Central memory CD4-positive, alpha-beta T cell (primary cell): ENCODE measurements at regions not wholly inside any gene's neighbourhood (a gene's known extent, or its start where the extent isn't known, plus 50 kb on each side); places are given as distances from the start of the nearest gene placed in this dataset.

Experiments
- DNase-seq: peaks from one replicate; pipeline ENCODE4 v3.0.0; 2022

DNA sequence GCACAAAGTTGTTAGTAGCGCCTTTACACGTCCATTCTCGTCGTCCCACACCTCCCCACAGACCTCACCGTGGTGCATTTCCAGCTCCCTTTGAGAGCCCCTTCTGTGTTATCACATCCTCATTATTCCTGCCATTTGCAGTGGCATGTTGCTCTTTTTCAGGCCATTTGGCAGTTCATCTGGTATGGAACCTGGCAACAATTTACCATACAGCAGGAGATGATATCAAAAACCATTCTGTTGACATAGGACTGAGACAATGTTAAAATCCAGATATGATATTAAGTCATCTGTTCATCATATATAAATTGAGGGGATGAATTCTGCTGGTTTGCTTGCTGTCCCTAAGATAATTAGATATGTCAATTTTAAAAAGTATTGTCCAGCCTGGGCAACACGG, 83.0 kb downstream of the TMEM174 start:
- DNase-seq, result no peak

DNA sequence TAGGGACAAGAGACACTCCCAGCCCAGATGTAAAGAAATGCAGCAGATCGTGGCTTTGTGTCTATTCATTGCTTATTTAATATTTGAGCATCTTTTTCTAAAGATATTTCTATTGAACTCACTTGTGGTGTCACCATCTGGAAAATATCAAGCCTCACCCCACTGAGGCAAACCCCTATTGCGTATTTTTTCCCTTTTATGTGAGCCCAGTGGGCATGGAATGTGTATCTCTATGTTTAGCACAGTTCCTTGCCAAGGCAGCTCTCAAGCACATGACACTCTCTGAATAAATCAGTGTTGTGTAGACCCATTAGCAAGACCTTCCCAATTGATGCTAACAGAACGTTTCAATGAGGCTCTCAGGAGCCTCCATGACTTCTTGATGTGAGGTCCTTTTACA, 81.6 kb downstream of the TMEM174 start:
- no peak for DNase-seq

DNA sequence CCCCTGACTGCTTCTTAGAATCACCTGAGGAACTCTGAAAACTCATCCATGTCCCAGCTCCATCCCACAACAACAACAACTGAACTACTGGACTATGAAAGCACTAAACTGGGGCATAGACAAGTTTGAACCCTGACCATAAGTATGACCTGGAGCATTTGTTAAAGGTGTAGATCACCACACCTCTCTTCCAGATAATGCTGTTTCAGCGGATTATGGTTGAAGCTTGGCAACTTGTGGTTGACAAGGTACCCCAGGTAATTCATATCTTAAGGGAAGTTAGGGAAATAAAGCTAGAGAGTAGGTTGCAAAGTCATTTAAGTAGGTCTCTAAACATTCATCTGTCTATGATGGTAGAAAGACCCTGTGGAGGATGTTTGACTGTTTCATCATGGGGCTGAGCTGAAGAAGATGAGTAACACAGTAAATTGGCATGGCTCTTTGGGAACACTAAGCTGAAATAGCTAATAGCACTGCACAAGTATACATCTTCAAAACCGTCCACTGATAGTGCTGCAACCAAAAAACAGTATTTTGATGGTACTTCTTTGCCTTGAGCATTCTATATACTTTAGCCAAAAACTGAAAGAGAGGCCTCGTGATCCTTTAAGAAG, 80.2 kb downstream of the TMEM174 start:
- DNase-seq, result no peak

DNA sequence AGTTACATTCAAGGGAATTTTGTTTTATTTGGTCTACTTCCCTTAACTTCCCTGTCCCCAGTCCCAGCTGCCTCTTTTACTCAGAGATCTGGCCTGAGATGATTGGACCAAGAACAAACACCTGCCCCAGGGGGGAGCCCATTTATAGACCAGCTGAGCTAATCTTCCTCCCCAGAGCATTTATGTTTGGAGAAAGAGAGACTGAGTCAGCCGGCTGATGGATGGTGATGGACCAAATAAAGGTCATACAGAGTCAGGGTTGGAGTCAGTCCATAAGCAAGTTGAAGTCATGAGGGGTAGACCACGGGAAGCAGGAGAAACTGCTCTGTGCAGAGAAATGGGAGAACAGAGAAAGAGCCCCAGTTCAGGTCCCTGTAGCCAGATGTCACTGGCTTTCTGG, 77.7 kb downstream of the TMEM174 start:
- no peak for DNase-seq

DNA sequence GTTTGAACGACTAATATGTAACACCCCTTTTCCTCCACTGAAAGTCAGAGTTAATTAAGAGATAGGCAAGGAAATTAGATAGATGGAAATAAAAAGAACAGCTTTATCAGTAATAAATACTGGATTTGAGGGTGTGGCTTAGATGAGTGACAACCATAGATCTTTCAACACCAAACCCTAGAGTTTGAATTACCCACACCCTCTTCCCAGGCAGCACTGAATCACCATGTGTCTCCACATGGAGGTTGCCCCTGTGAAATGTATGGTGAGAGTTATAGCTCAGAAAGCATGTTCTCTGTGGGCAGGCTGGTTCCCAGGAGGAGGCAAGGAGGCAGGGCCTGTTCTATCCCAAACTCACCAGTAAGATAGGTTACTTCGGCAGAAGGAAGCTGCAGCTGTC, 69.7 kb downstream of the TMEM174 start:
- DNase-seq, result no peak

DNA sequence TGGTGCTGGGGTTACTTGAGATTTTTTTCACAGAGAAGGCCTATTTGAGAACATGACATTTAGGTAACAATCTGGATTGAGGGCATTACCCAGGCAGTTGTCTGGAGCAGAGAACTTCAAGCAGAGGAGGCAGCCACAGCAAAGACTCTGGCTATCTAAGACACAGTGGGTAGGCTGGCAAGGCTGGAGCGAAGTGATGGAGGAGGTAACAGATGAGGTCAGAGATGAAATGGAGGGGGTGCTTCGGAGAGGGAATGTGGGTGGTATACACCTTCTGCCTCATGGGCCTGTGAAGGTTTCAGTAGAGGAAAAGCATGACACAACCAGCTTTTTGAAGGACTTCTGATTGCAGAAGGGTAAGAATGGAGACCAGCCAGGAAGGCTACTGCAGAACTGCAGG, 65.9 kb downstream of the TMEM174 start:
- DNase-seq, result no peak

DNA sequence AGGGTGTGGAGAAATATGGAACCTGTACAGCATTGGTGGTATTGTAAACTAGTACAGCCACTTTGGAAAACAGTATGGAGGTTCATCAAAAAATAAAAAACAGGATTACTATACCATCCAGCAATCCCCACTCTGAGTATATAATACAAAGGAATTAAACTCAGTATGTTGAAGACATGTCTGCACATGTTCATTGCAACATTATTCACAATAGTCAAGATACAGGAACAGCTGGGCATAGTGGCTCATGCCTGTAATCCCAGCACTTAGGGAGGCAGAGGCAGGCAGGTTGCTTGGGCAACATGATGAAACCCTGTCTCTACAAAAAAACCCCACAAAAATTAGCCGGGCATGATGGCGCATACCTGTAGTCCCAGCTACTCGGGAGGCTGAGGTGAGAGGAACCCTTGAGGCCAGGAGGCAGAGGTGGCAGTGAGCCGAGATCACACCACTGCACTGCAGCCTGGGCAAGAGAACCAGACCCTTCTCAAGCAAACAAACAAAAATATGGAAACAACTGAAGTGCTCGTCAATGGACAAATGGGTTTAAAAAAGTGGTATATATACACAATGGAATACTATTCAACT, 63.6 kb downstream of the TMEM174 start:
- no peak for DNase-seq

DNA sequence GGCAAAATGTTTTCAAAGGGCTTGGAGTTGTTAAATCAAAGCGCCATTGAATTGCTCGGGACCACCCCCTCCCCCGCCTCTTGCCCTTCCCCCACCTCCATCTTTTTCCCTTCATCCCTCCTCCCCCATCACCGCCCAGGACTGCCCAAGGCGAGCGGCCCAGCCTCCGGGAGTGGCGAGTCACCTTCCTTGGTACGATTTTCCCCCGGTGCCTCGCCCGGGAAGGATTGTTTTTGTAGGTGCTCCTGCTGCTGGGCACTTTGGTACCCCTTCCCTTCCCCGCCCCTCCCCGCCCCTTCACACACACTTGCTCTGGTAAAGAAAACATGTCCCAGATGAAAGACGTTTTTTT, 61.2 kb downstream of the TMEM174 start:
- no peak for DNase-seq

DNA sequence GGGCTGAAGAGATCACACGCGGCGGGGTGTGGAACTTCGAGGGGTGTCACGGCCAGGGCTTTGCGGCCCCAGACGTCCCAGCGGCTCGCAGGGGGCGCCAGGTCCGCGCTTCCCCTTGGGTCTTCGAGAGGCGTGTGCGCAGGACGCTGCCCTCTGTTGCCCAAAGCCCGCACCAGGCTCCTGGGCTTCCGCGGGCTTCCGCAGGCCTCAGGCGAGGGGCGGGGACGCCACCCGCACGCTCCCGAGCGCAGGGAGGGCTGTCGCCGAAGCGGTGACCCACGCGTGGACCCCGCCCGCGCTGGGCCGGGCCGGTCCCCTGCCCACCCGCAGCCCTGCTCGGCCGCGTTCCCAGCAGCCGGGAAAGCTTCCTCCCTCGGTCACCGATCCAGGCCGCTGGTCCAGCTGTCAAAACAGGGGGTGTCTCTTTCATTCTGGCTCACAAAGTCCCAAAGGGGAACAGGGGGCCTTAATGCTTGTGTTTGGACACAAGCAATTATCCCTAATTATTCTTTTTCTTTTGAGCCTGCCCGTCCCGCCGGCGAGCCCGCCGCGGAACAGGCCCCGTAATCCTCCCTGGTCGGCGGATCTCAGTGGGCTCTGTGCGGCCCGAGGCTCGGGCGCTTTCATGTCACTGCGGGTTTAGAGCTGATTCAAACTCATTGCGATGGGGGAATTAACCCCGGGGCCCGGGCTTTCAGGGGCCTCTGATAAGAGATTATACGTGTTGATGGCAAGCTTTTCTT, 60.6 kb downstream of the TMEM174 start:
- DNase-seq, result no peak

DNA sequence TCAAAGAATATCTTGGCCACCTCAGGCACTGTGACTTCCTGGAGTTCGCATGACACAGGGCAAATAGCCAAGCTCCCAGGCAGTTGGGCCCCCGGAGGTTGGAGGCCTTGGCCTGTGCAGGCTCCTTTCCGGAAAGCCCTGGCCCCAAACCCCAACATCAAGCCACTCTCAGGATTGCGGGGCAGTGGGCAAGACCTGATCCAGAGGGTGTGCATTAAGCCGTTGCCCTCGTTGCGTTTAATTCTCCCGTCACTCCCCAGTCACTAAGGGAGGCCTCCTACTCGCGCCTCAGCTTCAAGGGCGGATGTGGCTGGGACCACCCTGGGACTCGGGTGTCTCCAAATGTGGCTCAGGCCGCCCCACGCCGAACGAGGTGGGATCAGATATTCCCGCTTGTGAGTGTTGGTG, 60.1 kb downstream of the TMEM174 start:
- no peak for DNase-seq

DNA sequence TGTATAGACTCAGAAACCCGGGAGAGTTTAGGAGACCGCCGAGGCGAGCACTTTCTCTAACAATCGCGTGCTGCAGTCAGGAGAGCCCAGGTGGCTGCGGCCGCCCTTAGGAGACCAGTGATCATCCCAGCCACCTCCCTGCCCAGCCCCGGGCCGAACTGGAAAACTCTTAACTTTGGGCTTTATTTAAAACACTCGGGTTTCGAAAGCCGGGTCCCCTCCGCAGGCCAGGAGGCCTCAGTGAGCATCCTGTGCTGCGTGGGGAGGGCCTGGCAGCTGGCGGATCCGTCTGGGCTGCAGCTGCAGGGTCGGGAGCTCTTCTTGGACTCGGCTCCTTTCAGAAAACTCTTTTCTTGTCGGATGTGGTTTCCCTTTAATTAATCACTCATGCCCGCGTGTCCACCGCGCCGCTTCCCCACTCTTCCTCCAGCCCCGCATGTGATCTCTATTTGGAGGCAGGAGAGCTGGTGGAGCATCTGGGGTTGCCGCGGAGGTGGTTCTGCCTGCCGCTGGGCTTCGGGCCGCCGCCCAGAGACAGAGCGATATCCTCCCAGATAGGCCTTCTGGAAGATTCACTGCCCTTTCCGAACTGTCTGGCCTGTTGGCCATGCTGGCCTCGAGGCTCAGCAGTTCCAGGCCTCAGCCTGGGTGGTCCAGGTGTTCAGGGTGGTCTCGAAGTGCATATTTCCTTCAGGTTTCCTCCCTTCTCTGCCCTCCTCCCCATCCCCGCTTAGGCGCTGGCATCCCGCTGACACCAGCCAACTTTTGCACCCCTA, 59.5 kb downstream of the TMEM174 start:
- DNase-seq, result no peak

DNA sequence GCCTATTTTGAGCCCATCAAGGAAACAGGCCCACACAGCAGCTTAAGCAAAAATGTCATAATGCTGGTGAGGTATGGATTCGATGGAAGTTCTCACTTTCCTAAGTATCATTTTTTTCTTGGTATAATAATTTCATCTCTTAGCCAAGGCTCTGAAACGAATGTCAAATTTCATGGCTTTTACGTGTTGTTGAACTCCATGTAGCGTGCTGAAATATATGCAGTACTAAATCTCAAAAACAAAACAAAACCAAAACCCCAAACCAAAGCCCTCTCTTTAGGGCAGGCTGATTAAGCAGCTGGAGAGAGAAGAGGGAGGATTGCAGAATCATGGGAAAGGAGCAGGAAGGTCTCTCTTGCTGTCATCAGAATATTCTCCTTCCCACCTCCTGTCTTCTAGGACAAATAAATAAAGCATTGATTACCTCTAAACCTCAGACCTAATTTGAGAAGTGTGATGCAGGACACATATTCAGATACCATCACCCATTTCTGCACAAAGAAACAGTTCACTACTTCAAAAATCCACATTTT, 58.3 kb downstream of the TMEM174 start:
- DNase-seq, result no peak

DNA sequence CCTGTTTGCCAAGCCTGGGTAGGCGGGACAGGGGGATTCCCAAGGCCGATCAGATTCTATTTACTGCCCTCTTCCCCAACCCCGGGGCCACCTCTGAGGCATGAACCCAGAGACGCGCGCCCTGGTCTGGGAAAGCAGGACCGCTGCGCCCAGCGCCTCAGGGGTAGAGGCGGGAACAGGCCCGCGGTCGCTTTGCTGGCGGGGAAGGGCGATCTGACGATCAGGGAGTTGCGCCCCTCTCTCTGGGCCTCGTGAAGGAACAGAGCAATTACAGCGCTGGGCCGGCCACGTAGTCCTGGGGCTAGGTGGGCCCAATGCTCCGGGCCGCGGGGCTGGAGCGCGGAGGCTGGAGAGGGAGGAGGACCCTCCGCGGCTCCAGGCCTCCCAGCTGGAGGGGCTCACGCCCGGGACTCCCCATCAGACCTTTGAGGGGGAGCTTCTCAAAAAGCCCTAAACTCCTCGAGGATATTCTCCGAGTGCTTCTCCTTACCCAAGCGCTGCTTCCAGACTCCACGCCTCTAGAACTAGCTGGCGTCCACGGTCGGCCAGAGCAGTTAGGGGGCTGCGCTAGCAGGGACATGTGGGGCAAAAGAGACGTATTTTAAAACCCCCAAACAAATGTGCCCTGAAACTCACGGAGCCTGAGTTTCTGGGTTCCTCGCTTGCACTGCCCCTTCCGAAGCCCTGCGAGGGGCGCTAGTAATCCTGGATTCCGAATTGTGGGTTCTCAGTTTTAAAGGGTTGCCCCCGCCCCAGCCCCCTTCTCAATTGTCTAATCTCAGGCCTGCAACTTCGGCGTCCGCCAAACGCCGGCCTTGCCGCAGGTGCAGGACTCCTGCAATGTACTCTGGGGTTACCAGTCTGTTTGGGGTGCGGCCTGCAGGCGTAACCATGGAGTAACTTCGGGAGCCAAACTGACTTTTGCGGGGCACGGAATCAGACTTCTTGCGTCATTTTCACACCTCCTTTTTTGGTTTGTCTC, 57.6 kb downstream of the TMEM174 start:
- DNase-seq, result no peak

DNA sequence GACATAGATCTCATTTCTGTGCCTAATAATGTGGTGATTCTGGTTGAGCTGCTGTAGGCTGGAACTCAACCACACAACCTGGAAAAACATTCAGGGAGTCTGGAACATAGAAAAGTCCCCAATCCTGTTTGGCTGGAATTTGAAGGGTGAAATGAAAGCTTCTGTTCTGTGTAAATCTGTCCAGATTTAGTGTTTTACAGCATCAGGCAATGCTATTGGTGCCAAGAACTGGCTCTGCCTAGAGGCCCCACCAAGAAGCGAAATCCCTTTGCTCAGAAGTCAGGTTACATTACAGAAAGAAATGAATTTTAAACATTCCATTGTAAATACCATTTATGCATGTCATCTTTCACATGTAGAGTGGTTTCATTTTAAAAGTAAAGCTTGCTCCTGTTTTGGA, 56.3 kb downstream of the TMEM174 start:
- DNase-seq, result no peak

DNA sequence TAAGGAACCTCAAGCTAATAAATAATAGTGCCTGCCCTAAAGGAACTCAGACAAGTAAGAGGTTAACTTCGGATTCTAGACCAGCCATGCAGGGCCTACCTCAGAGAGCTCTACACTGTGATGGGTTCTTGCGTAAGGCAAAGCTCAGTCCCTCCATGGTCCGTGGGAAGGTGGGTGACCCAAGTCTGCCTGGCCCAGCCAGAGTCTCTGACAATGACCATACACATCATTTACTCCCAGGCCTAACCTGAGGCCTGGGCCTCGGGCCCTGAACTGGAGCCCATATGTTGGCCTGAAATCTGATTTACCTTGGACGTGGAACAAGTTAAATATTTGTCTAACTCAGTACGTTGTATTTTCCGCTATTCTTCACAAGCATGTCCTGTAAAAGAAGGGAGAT, 55.1 kb downstream of the TMEM174 start:
- DNase-seq, result no peak
